ENCODE measurements at regions not wholly inside any gene's neighbourhood (a gene's known extent, or its start where the extent isn't known, plus 50 kb on each side); places are given as distances from the start of the nearest gene placed in this dataset.

DNA sequence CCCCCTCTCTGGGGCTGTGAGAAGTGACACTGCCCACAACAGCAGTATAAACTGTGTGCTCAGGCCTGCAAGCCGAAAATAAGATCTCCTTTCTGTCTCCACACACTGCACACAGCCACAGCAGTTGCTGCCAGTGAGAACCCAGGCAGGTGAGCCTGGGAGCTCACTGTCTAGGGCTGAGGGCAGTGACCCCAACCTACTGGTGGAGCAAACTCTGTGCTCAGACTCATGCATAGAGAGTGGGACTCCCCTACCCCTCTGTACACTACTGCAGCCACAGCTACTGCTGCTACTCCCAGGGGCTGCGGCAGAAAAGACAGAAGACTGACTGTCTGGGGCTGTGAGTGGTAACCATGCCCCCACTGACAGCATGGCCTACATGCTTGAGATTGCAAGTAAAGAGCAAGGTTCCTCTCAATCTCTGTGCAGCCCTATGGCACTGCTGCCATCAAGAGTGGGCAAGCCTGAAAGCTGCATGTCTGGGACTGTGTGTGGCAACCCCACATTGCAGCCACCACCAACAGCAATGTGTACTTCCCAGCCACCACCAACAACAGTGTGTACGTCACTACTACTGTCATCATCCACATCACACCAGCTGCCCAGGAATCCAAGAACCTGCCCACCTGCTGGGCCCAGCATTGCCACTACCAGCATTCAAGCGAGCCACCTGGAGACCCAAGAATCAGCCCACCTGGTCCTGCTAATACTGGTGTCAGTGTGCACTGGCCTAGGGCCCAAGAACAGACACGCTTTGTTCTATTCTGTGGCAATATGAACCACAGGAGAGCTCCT, 226.1 kb downstream of the XPNPEP1 start:
- H3K4me1 ChIP-seq (ENCODE audit: control insufficient read depth in 2 of 3, insufficient read depth in 2 of 3, low read depth in 1 of 3, low read length in 3 of 3), result no peaks in the 10 kb centered on the region
- intact Hi-C loops (cut with DNase I), result no loop called here
- H3K4me3 ChIP-seq (ENCODE audit: low read length in 3 of 3), result no peak overlapping the region
- no peak overlapping the region for H3K27ac ChIP-seq (ENCODE audit: low read depth in 2 of 2, low read length in 2 of 2)
- H3K27me3 ChIP-seq (ENCODE audit: control insufficient read depth, insufficient read depth, low read length), result no peaks in the 10 kb centered on the region
- TF ChIP-seq, protein P1, sequence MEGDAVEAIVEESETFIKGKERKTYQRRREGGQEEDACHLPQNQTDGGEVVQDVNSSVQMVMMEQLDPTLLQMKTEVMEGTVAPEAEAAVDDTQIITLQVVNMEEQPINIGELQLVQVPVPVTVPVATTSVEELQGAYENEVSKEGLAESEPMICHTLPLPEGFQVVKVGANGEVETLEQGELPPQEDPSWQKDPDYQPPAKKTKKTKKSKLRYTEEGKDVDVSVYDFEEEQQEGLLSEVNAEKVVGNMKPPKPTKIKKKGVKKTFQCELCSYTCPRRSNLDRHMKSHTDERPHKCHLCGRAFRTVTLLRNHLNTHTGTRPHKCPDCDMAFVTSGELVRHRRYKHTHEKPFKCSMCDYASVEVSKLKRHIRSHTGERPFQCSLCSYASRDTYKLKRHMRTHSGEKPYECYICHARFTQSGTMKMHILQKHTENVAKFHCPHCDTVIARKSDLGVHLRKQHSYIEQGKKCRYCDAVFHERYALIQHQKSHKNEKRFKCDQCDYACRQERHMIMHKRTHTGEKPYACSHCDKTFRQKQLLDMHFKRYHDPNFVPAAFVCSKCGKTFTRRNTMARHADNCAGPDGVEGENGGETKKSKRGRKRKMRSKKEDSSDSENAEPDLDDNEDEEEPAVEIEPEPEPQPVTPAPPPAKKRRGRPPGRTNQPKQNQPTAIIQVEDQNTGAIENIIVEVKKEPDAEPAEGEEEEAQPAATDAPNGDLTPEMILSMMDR (IDR thresholded peaks at IDR 0.05; ENCODE audit: borderline replicate concordance, extremely low read depth, insufficient read depth), result no peak
- H3K9me3 ChIP-seq (ENCODE audit: control insufficient read depth in 2 of 3, insufficient read depth in 1 of 3, low read length in 3 of 3), result no peaks in the 10 kb centered on the region
- no peaks in the 10 kb centered on the region for H3K36me3 ChIP-seq (ENCODE audit: control insufficient read depth in 2 of 3, insufficient read depth in 3 of 3, low read length in 3 of 3)
- no peak for FAIRE-seq
- no peak overlapping the region for H3K9ac ChIP-seq (ENCODE audit: low read length in 3 of 3)
- no peak for DNase-seq

DNA sequence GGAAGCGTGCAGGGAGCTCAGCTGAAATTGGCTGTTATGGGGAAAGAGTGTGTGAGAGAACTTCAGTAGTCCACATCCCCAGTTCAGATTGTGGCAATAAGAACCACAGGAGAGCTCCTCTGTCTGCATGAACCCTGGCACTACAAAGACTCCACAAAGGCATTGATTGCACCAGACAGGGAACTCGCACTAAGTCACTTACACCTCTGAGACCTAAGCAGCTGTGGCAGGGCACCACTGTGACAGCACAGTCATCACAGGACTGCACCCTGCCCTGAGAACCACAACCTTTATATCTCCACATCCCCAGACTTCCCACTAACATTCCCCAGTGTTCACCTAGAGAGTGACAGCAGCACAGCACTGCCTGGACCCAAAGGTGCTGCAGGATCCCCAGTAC, 226.8 kb downstream of the XPNPEP1 start:
- H3K9me3 ChIP-seq (ENCODE audit: control insufficient read depth in 2 of 3, insufficient read depth in 1 of 3, low read length in 3 of 3), result no peaks in the 10 kb centered on the region
- H3K4me1 ChIP-seq (ENCODE audit: control insufficient read depth in 2 of 3, insufficient read depth in 2 of 3, low read depth in 1 of 3, low read length in 3 of 3), result no peaks in the 10 kb centered on the region
- no peaks in the 10 kb centered on the region for H3K27me3 ChIP-seq (ENCODE audit: control insufficient read depth, insufficient read depth, low read length)
- DNase-seq, result no peak
- H3K36me3 ChIP-seq (ENCODE audit: control insufficient read depth in 2 of 3, insufficient read depth in 3 of 3, low read length in 3 of 3), result no peaks in the 10 kb centered on the region
- H3K4me3 ChIP-seq (ENCODE audit: low read length in 3 of 3), result no peak overlapping the region
- H3K9ac ChIP-seq (ENCODE audit: low read length in 3 of 3), result no peak overlapping the region
- TF ChIP-seq, protein P1 (IDR thresholded peaks at IDR 0.05; ENCODE audit: borderline replicate concordance, extremely low read depth, insufficient read depth), result no peak
- intact Hi-C loops (cut with DNase I), result no loop called here
- no peak for FAIRE-seq
- H3K27ac ChIP-seq (ENCODE audit: low read depth in 2 of 2, low read length in 2 of 2), result no peak overlapping the region

- H3K9me3 ChIP-seq (ENCODE audit: control insufficient read depth in 2 of 3, insufficient read depth in 1 of 3, low read length in 3 of 3), result no peaks in the 10 kb centered on the region
- H3K27me3 ChIP-seq (ENCODE audit: control insufficient read depth, insufficient read depth, low read length), result no peaks in the 10 kb centered on the region
- no peaks in the 10 kb centered on the region for H3K36me3 ChIP-seq (ENCODE audit: control insufficient read depth in 2 of 3, insufficient read depth in 3 of 3, low read length in 3 of 3)
- FAIRE-seq (no peak), DNase-seq (no peak)
- H3K4me3 ChIP-seq (ENCODE audit: low read length in 3 of 3), result no peak overlapping the region
- no peak overlapping the region for H3K27ac ChIP-seq (ENCODE audit: low read depth in 2 of 2, low read length in 2 of 2)
- intact Hi-C loops (cut with DNase I), result no loop called here
- TF ChIP-seq, protein P1 (IDR thresholded peaks at IDR 0.05; ENCODE audit: borderline replicate concordance, extremely low read depth, insufficient read depth), result no peak
- no peak overlapping the region for H3K9ac ChIP-seq (ENCODE audit: low read length in 3 of 3)
- no peaks in the 10 kb centered on the region for H3K4me1 ChIP-seq (ENCODE audit: control insufficient read depth in 2 of 3, insufficient read depth in 2 of 3, low read depth in 1 of 3, low read length in 3 of 3)
Measured at GRCh38 chr10:109695988-109696387, 227.3 kb downstream of the XPNPEP1 start.

Data from kidney (tissue), 13 donors.